ENCODE measurements at regions not wholly inside any gene's neighbourhood (a gene's known extent, or its start where the extent isn't known, plus 50 kb on each side); places are given as distances from the start of the nearest gene placed in this dataset.

GRCh38 chr21:15209224-15209623 is 144.4 kb upstream of the NRIP1 start:
- no peaks in the 10 kb centered on the region for H3K79me1 ChIP-seq (ENCODE audit: insufficient read depth, low read depth, low read length, poor library complexity, severe bottlenecking)
- no peak overlapping the region for H2AK5ac ChIP-seq (ENCODE audit: insufficient read length, low read length)
- H3K9me3 ChIP-seq (ENCODE audit: control insufficient read depth, low read depth, low read length), result no peaks in the 10 kb centered on the region
- H2BK5ac ChIP-seq (ENCODE audit: insufficient read length, low read length), result no peak overlapping the region
- peaks cover 1% of the 10 kb centered on the region; the same call in 1 of the 2 replicates for H3K27me3 Mint-ChIP-seq (ENCODE audit: low read depth)
- no peak overlapping the region for H3K4ac ChIP-seq (ENCODE audit: low read depth, low read length)
- H4K5ac ChIP-seq (ENCODE audit: insufficient read length, low read depth, low read length), result no peak overlapping the region
- peaks cover 0 to 4% of the 10 kb centered on the region in 2 experiments; a peak in 1 of 4 replicates for H3K4me1 Mint-ChIP-seq
- no peak overlapping the region for H3K23ac ChIP-seq (ENCODE audit: insufficient read length, low read depth, low read length)
- H3K14ac ChIP-seq (ENCODE audit: insufficient read depth, low read length), result no peak overlapping the region
- H3K4me1 ChIP-seq (ENCODE audit: insufficient read depth, low read length), result no peaks in the 10 kb centered on the region
- H3K27ac ChIP-seq (ENCODE audit: insufficient read length, low read depth, low read length), result no peak overlapping the region
- DNase-seq, result no peak
- H3K27me3 ChIP-seq (ENCODE audit: insufficient read depth, low read length), result no peaks in the 10 kb centered on the region
- H3K4me3 Mint-ChIP-seq, result no peak overlapping the region
- H3K79me2 ChIP-seq (ENCODE audit: insufficient read depth, low read length), result no peaks in the 10 kb centered on the region
- no peak overlapping the region for H3K27ac Mint-ChIP-seq
- no peaks in the 10 kb centered on the region for H3K23me2 ChIP-seq (ENCODE audit: insufficient read length, low read depth, low read length, poor library complexity, severe bottlenecking)
- no peak overlapping the region for H3T11ph ChIP-seq (ENCODE audit: low read length)
- no peak overlapping the region for H2BK15ac ChIP-seq (ENCODE audit: low read depth, low read length)
- no peak overlapping the region for H2BK120ac ChIP-seq (ENCODE audit: low read depth, low read length, poor library complexity, severe bottlenecking)
- no peak overlapping the region for H3K9ac ChIP-seq (ENCODE audit: extremely low read depth, insufficient read length, low read length)
- no peak overlapping the region for H3K18ac ChIP-seq (ENCODE audit: insufficient read length, low read depth, low read length)
- no peaks in the 10 kb centered on the region for H3K9me3 Mint-ChIP-seq
- H3K36me3 Mint-ChIP-seq (ENCODE audit: insufficient read depth in 1 of 3, low read depth in 3 of 3), result no peaks in the 10 kb centered on the region
- no peak overlapping the region for H4K8ac ChIP-seq (replicated peaks; ENCODE audit: insufficient read length, low read depth, low read length)
- no peaks in the 10 kb centered on the region for H4K20me1 ChIP-seq (ENCODE audit: control insufficient read depth, insufficient read depth, insufficient read length)
- TF ChIP-seq, protein P1, sequence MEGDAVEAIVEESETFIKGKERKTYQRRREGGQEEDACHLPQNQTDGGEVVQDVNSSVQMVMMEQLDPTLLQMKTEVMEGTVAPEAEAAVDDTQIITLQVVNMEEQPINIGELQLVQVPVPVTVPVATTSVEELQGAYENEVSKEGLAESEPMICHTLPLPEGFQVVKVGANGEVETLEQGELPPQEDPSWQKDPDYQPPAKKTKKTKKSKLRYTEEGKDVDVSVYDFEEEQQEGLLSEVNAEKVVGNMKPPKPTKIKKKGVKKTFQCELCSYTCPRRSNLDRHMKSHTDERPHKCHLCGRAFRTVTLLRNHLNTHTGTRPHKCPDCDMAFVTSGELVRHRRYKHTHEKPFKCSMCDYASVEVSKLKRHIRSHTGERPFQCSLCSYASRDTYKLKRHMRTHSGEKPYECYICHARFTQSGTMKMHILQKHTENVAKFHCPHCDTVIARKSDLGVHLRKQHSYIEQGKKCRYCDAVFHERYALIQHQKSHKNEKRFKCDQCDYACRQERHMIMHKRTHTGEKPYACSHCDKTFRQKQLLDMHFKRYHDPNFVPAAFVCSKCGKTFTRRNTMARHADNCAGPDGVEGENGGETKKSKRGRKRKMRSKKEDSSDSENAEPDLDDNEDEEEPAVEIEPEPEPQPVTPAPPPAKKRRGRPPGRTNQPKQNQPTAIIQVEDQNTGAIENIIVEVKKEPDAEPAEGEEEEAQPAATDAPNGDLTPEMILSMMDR (conservative IDR thresholded peaks at IDR 0.05), result no peak
- no peak overlapping the region for H2BK12ac ChIP-seq (ENCODE audit: insufficient read length, low read depth, low read length)
- no peak overlapping the region for H3K56ac ChIP-seq (ENCODE audit: insufficient read length, low read depth, low read length)
- H2AFZ ChIP-seq (ENCODE audit: low read length), result no peak overlapping the region
- H3K4me2 ChIP-seq (ENCODE audit: insufficient read depth, insufficient read length, low read length), result no peak overlapping the region
- no peak overlapping the region for H4K91ac ChIP-seq (ENCODE audit: insufficient read length, low read depth, low read length)
- H2BK20ac ChIP-seq (ENCODE audit: low read depth, low read length, poor library complexity, severe bottlenecking), result no peak overlapping the region
